SKM-1 (cell line): ENCODE measurements at regions not wholly inside any gene's neighbourhood (a gene's known extent, or its start where the extent isn't known, plus 50 kb on each side); places are given as distances from the start of the nearest gene placed in this dataset.

Source experiments
- DNase-seq: peaks from one replicate; lab custom pipeline; 2025; ENCODE audit not compliant: unreplicated experiment; lab: John Stamatoyannopoulos, UW

GRCh38 chr3:22977650-22978289 lies 225.4 kb upstream of the UBE2E2 start:
- DNase-seq: no peak

- DNase-seq: no peak
These were observed 223.5 kb upstream of the UBE2E2 start for GRCh38 chr3:22979581-22979980.

GRCh38 chr3:22980346-22980745 lies 222.8 kb upstream of the UBE2E2 start:
- no peak for DNase-seq

- no peak for DNase-seq
These were observed 222.0 kb upstream of the UBE2E2 start for GRCh38 chr3:22981166-22981565.

GRCh38 chr3:22981861-22982260 lies 221.3 kb upstream of the UBE2E2 start:
- DNase-seq: no peak

- no peak for DNase-seq
These were observed 220.0 kb upstream of the UBE2E2 start for GRCh38 chr3:22982981-22983587.

- DNase-seq: no peak
These were observed 216.2 kb upstream of the UBE2E2 start for GRCh38 chr3:22986958-22987357.

- DNase-seq: no peak
These were observed 214.6 kb upstream of the UBE2E2 start for GRCh38 chr3:22988566-22988965.

- DNase-seq: no peak
These were observed 213.4 kb upstream of the UBE2E2 start for GRCh38 chr3:22989716-22990115.

GRCh38 chr3:22990291-22991200 lies 212.6 kb upstream of the UBE2E2 start:
- DNase-seq: no peak

GRCh38 chr3:22994781-22995180 lies 208.3 kb upstream of the UBE2E2 start:
- DNase-seq: no peak

GRCh38 chr3:22996920-22997571 lies 206.1 kb upstream of the UBE2E2 start:
- no peak for DNase-seq

GRCh38 chr3:23000371-23000770 lies 202.8 kb upstream of the UBE2E2 start:
- DNase-seq: no peak

- no peak for DNase-seq
These were observed 201.0 kb upstream of the UBE2E2 start for GRCh38 chr3:23002151-23002550.

GRCh38 chr3:23002836-23003732 lies 200.0 kb upstream of the UBE2E2 start:
- DNase-seq: no peak

GRCh38 chr3:23003733-23004046 lies 199.4 kb upstream of the UBE2E2 start:
- DNase-seq: no peak

GRCh38 chr3:23004971-23005370 lies 198.2 kb upstream of the UBE2E2 start:
- no peak for DNase-seq

GRCh38 chr3:23017801-23018200 lies 185.3 kb upstream of the UBE2E2 start:
- no peak for DNase-seq

- DNase-seq: no peak
These were observed 183.4 kb upstream of the UBE2E2 start for GRCh38 chr3:23019596-23020300.

GRCh38 chr3:23028294-23028693 lies 174.8 kb upstream of the UBE2E2 start:
- DNase-seq: no peak
